ENCODE measurements at regions not wholly inside any gene's neighbourhood (a gene's known extent, or its start where the extent isn't known, plus 50 kb on each side); places are given as distances from the start of the nearest gene placed in this dataset.

GRCh38 chr4:189294574-189294973, 646.1 kb upstream of the FRG1 start:
- Histone ChIP-seq H3K4me2 (ENCODE audit: low read depth, low read length) (no peak overlapping the region), H3K18ac (ENCODE audit: low read depth, low read length) (no peak overlapping the region), H3K4me1 (ENCODE audit: control insufficient read depth, insufficient read depth, low read length) (no peaks in the 10 kb centered on the region), H4K8ac (ENCODE audit: low read depth in 2 of 2, low read length in 2 of 2) (no peak overlapping the region), H3K27ac (ENCODE audit: insufficient read depth, low read length) (no peak overlapping the region), H3K9me3 (ENCODE audit: control insufficient read depth, insufficient read depth, low read length) (no peaks in the 10 kb centered on the region), H2BK5ac (ENCODE audit: low read depth, low read length, poor library complexity, severe bottlenecking) (no peak overlapping the region), H2AK5ac (ENCODE audit: low read depth, low read length) (no peak overlapping the region), H2BK15ac (ENCODE audit: low read depth, low read length) (no peak overlapping the region), H2BK120ac (ENCODE audit: low read depth, low read length) (no peak overlapping the region), H3K56ac (ENCODE audit: extremely low read depth, insufficient read depth, low read length) (no peak overlapping the region), H2AK9ac (replicated peaks; ENCODE audit: low read depth, low read length, poor library complexity) (no peak overlapping the region), H4K91ac (ENCODE audit: insufficient read depth, low read depth, low read length) (no peak overlapping the region), H3K14ac (replicated peaks; ENCODE audit: low read depth, low read length) (no peak overlapping the region), H3K4ac (ENCODE audit: low read depth, low read length) (no peak overlapping the region), H3K23ac (ENCODE audit: low read depth, low read length) (no peak overlapping the region), H4K20me1 (ENCODE audit: insufficient read depth, low read length) (no peaks in the 10 kb centered on the region), H3K79me1 (ENCODE audit: low read depth in 1 of 2, low read length in 2 of 2) (no peaks in the 10 kb centered on the region), H3K27me3 (ENCODE audit: control insufficient read depth, insufficient read depth, low read length) (no peaks in the 10 kb centered on the region), H3K4me3 (ENCODE audit: insufficient read depth, low read depth, low read length) (no peak overlapping the region), H3K9me1 (ENCODE audit: insufficient read depth, low read length) (no peaks in the 10 kb centered on the region), H2BK20ac (ENCODE audit: low read depth, low read length) (no peak overlapping the region), H2AFZ (replicated peaks; ENCODE audit: low read length, poor library complexity) (no peak overlapping the region), H3K9ac (ENCODE audit: low read depth, low read length) (no peak overlapping the region), H4K5ac (ENCODE audit: low read depth, low read length) (no peak overlapping the region), H3K36me3 (ENCODE audit: control insufficient read depth, insufficient read depth, low read length) (no peaks in the 10 kb centered on the region)
- in situ Hi-C loops (cut with MboI; ENCODE audit: low sequenced_read_pairs): no loop called here
- no TSS peak for BruUV-seq (replicated peaks)
- no peak for TF ChIP-seq MAZ (IDR thresholded peaks at IDR 0.05; ENCODE audit: borderline replicate concordance, low read depth, low read length)
- TF ChIP-seq, protein P1, sequence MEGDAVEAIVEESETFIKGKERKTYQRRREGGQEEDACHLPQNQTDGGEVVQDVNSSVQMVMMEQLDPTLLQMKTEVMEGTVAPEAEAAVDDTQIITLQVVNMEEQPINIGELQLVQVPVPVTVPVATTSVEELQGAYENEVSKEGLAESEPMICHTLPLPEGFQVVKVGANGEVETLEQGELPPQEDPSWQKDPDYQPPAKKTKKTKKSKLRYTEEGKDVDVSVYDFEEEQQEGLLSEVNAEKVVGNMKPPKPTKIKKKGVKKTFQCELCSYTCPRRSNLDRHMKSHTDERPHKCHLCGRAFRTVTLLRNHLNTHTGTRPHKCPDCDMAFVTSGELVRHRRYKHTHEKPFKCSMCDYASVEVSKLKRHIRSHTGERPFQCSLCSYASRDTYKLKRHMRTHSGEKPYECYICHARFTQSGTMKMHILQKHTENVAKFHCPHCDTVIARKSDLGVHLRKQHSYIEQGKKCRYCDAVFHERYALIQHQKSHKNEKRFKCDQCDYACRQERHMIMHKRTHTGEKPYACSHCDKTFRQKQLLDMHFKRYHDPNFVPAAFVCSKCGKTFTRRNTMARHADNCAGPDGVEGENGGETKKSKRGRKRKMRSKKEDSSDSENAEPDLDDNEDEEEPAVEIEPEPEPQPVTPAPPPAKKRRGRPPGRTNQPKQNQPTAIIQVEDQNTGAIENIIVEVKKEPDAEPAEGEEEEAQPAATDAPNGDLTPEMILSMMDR (conservative IDR thresholded peaks at IDR 0.05; ENCODE audit: low read depth, low read length): no peak
- no peak for TF ChIP-seq FOS (IDR thresholded peaks at IDR 0.05; ENCODE audit: low read depth, low read length)
- no peak for TF ChIP-seq USF2 (IDR thresholded peaks at IDR 0.05; ENCODE audit: low read depth, low read length)
- TF ChIP-seq MXI1 (IDR thresholded peaks at IDR 0.05; ENCODE audit: borderline replicate concordance, low read depth, low read length): no peak
- TF ChIP-seq RCOR1 (IDR thresholded peaks at IDR 0.05; ENCODE audit: insufficient replicate concordance, low read length): no peak
- no peak for TF ChIP-seq POLR2A (IDR thresholded peaks at IDR 0.05; ENCODE audit: low read depth, low read length)
- TF ChIP-seq MAFK (IDR thresholded peaks at IDR 0.05; ENCODE audit: low read depth, low read length): no peak
- no peak for TF ChIP-seq CHD1 (IDR thresholded peaks at IDR 0.05; ENCODE audit: low read depth, low read length)
- no peak for TF ChIP-seq CEBPB (IDR thresholded peaks at IDR 0.05; ENCODE audit: low read depth, low read length)
- no peak for TF ChIP-seq RAD21 (IDR thresholded peaks at IDR 0.05; ENCODE audit: low read length)
- TF ChIP-seq RFX5 (IDR thresholded peaks at IDR 0.05; ENCODE audit: low read depth, low read length): no peak
- no peak for TF ChIP-seq BHLHE40 (IDR thresholded peaks at IDR 0.05; ENCODE audit: low read depth, low read length)
- DNase-seq (no peak), ATAC-seq (ENCODE audit: low read depth) (no peak)
- WGBS, 2 experiments (ENCODE audit: extremely low coverage in 2 of 2, insufficient read length in 1 of 2): no CpG with 5 or more reads among the region's 3 CpGs
- ChIA-PET POLR2A (ENCODE audit: unreplicated experiment) (no interaction called here), CTCF (no interaction called here)
- intact Hi-C loops (cut with micrococcal nuclease): no loop called here
- dilution Hi-C loops (cut with HindIII; ENCODE audit: low sequenced_read_pairs, unreplicated experiment): no loop called here

Data from IMR-90 (cell line).